ENCODE measurements at regions not wholly inside any gene's neighbourhood (a gene's known extent, or its start where the extent isn't known, plus 50 kb on each side); places are given as distances from the start of the nearest gene placed in this dataset.

DNA sequence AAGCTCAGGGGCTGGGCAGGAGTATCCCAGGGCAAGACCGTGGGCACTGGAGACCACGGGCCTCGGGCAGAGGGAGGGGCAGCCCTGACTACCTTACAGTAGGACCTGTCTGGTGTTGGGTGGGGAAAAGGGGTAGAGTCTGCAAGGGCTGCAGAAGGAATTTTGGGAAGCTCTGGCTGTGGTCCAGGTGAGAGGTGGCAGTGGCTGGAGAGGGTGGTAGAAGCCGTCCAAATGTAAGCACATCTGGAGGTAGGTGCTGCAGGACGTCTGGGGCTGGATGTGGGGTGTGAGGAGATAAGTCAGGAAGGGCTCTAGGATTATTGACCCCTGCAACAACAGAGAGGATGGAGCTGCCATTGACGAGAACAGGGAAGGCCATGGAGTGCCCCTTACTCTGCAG lies 486.7 kb downstream of the EIPR1 start:
- Mint-ChIP-seq H3K36me3 (ENCODE audit: low read depth) (no peaks in the 10 kb centered on the region), H3K27ac (ENCODE audit: unreplicated experiment) (no peak overlapping the region), H3K27me3 (ENCODE audit: low read depth) (no peaks in the 10 kb centered on the region), H3K4me3 (ENCODE audit: unreplicated experiment) (no peak overlapping the region), H3K4me1 (ENCODE audit: low read depth) (no peaks in the 10 kb centered on the region), H3K9me3 (ENCODE audit: low read depth) (no peaks in the 10 kb centered on the region)
- DNase-seq (ENCODE audit: low spot score): no peak
- TF ChIP-seq, protein P1, sequence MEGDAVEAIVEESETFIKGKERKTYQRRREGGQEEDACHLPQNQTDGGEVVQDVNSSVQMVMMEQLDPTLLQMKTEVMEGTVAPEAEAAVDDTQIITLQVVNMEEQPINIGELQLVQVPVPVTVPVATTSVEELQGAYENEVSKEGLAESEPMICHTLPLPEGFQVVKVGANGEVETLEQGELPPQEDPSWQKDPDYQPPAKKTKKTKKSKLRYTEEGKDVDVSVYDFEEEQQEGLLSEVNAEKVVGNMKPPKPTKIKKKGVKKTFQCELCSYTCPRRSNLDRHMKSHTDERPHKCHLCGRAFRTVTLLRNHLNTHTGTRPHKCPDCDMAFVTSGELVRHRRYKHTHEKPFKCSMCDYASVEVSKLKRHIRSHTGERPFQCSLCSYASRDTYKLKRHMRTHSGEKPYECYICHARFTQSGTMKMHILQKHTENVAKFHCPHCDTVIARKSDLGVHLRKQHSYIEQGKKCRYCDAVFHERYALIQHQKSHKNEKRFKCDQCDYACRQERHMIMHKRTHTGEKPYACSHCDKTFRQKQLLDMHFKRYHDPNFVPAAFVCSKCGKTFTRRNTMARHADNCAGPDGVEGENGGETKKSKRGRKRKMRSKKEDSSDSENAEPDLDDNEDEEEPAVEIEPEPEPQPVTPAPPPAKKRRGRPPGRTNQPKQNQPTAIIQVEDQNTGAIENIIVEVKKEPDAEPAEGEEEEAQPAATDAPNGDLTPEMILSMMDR (IDR thresholded peaks at IDR 0.05): no peak

DNA sequence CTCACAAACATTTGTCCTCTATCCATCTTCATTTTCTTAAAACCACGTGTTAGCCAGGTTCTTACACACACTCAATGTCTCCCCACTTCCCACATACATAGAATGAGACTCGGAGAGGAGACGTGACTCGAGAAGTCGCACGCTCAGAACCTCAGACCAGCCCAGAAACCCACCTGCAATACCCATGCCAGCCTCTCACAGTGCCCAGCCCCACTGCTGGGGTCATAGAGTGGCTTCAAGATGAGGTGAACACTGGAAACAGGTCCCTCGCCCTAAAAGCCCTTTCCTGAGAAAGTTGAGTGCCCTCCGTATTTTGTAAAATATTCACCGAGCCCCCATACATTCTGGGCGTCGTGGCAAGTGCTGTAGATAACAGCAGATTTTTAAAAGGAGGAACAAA lies 487.4 kb downstream of the EIPR1 start:
- Mint-ChIP-seq H3K27ac (ENCODE audit: unreplicated experiment) (no peak overlapping the region), H3K4me1 (ENCODE audit: low read depth) (no peaks in the 10 kb centered on the region)
- no peak for DNase-seq (ENCODE audit: low spot score)

DNA sequence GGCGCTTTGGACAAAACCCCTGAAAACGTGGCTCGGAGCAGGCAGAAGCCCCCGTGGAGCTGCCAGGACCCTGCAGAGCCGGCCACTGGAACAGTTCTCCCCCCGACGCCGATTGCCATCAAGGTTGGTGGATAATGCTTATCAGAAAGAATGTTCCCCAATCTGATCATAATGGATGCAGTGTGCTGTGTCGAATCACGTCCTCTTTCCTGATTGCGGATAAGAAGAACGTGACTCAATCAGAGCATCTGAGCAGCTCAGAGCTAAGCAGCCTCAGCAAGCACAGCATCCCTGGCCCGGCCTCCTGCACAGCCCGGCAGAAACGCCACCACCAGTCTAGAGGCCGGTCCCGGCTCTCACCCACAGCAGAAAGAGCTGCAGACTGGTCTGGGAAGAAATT lies 488.0 kb downstream of the EIPR1 start:
- no peak overlapping the region for H3K4me3 Mint-ChIP-seq (ENCODE audit: unreplicated experiment)
- H3K4me1 Mint-ChIP-seq (ENCODE audit: low read depth): no peaks in the 10 kb centered on the region
- DNase-seq (ENCODE audit: low spot score): no peak
- no peaks in the 10 kb centered on the region for H3K9me3 Mint-ChIP-seq (ENCODE audit: low read depth)
- no peak overlapping the region for H3K27ac Mint-ChIP-seq (ENCODE audit: unreplicated experiment)
- H3K27me3 Mint-ChIP-seq (ENCODE audit: low read depth): no peaks in the 10 kb centered on the region
- TF ChIP-seq, protein P1 (IDR thresholded peaks at IDR 0.05): no peak
- H3K36me3 Mint-ChIP-seq (ENCODE audit: low read depth): no peaks in the 10 kb centered on the region

More for the DNA sequence above, 487.4 kb downstream of the EIPR1 start:
- H3K36me3 Mint-ChIP-seq (ENCODE audit: low read depth): no peaks in the 10 kb centered on the region
- no peaks in the 10 kb centered on the region for H3K27me3 Mint-ChIP-seq (ENCODE audit: low read depth)
- no peak overlapping the region for H3K4me3 Mint-ChIP-seq (ENCODE audit: unreplicated experiment)
- TF ChIP-seq, protein P1 (IDR thresholded peaks at IDR 0.05): no peak
- no peaks in the 10 kb centered on the region for H3K9me3 Mint-ChIP-seq (ENCODE audit: low read depth)

DNA sequence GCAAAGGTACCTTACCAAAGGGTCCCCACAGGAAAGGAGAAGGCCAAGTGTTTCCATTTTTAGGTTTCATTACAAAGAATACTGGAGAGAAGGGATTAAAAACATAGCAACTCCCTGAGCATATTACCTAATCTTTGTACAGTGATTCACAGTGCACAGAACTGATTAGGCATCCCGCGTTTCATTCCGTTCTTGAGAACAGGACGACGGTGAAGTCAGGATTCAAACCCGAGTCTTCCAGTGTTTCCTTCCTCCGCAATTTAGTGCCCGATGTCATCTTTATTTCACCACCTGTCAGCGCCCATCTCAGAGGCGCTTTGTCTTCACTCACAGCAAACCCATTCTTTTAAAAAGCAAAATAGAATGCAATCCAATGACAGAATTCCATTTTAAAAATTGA lies 488.5 kb downstream of the EIPR1 start:
- no peaks in the 10 kb centered on the region for H3K9me3 Mint-ChIP-seq (ENCODE audit: low read depth)
- no peak overlapping the region for H3K4me3 Mint-ChIP-seq (ENCODE audit: unreplicated experiment)
- no peak for DNase-seq (ENCODE audit: low spot score)
- H3K27ac Mint-ChIP-seq (ENCODE audit: unreplicated experiment): no peak overlapping the region
- H3K36me3 Mint-ChIP-seq (ENCODE audit: low read depth): no peaks in the 10 kb centered on the region
- no peaks in the 10 kb centered on the region for H3K4me1 Mint-ChIP-seq (ENCODE audit: low read depth)
- TF ChIP-seq, protein P1 (IDR thresholded peaks at IDR 0.05): no peak
- no peaks in the 10 kb centered on the region for H3K27me3 Mint-ChIP-seq (ENCODE audit: low read depth)

DNA sequence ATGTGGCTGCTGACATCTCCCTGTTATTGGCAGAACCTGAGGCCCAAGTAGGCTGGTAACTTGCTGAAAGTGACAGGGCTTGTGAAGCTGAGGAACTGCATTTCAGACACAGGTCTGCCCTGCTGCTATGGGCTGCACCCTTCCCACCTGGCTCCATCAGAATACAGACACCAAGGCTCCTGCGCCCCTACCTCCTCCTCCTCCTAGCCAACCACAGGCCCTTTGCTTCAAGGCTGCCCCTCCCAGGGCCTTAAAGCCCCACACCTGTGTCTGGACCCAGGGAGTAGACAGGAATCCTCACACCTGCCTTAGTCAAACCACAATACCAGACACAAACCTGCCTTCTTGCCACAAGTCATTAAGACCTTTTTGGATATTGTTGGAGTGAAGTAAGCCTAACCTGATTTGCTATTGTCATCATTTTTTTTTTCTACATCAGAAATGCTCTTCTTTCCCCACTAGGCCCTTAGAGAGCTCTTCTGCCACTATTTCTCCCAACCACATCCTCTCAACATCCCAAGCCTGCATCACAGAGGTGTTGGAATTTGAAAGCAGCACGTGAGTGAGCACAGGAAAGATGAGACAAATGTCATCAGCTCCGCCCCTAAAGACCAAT lies 489.7 kb downstream of the EIPR1 start:
- Mint-ChIP-seq H3K4me1 (ENCODE audit: low read depth) (no peaks in the 10 kb centered on the region), H3K4me3 (ENCODE audit: unreplicated experiment) (no peak overlapping the region), H3K27ac (ENCODE audit: unreplicated experiment) (no peak overlapping the region), H3K9me3 (ENCODE audit: low read depth) (peaks cover 6% of the 10 kb centered on the region), H3K27me3 (ENCODE audit: low read depth) (no peaks in the 10 kb centered on the region), H3K36me3 (ENCODE audit: low read depth) (no peaks in the 10 kb centered on the region)
- TF ChIP-seq, protein P1 (IDR thresholded peaks at IDR 0.05): no peak
- DNase-seq (ENCODE audit: low spot score): no peak

Data from chondrocyte (in vitro differentiated cells).